MCF 10A (cell line): ENCODE measurements at regions not wholly inside any gene's neighbourhood (a gene's known extent, or its start where the extent isn't known, plus 50 kb on each side); places are given as distances from the start of the nearest gene placed in this dataset.
A peak's percentile ranks its signal among the peaks of the same experiment; 100 is the strongest.

Experiments
- BruUV-seq: library from RNA; stranded (reverse); fragments of 400-500 nt; replicated peaks from 2 replicates; lab custom pipeline; 2021; lab: Mats Ljungman, UMichigan
- CTCF ChIA-PET: fragments of 300-600 bp; sonication (Branson Sonifier 250); formaldehyde crosslinking; extraction: SDS; loops from one replicate; lab custom pipeline; 2021; ENCODE audit warnings: antibody characterized with exemption, inconsistent platforms; lab: Yijun Ruan, JAX
- POLR2A ChIA-PET: fragments of 300-600, 350-650 bp; sonication (Branson Sonifier 250); formaldehyde crosslinking; extraction: SDS; loops from one replicate; lab custom pipeline; 2020; ENCODE audit warnings: antibody characterized with exemption, inconsistent platforms; lab: Yijun Ruan, JAX
- DNase-seq: peaks from one replicate; pipeline ENCODE4 v3.0.0-alpha.2; 2018; ENCODE audit not compliant: unreplicated experiment
- H3K27ac Mint-ChIP-seq: one replicate; pipeline ENCODE4 v1.8.0; 2022; ENCODE audit warnings: mild to moderate bottlenecking, low read depth, mixed read lengths; ENCODE audit not compliant: unreplicated experiment
- H3K27me3 Mint-ChIP-seq: one replicate; pipeline ENCODE4 v1.8.0; 2022; ENCODE audit warnings: mixed read lengths; ENCODE audit not compliant: insufficient read depth, unreplicated experiment
- H3K36me3 Mint-ChIP-seq: one replicate; pipeline ENCODE4 v1.8.0; 2022; ENCODE audit warnings: mild to moderate bottlenecking, moderate library complexity, mixed read lengths; ENCODE audit not compliant: insufficient read depth, unreplicated experiment
- H3K4me1 Mint-ChIP-seq: one replicate; pipeline ENCODE4 v1.8.0; 2022; ENCODE audit warnings: mixed read lengths; ENCODE audit not compliant: insufficient read depth, unreplicated experiment
- H3K4me3 Mint-ChIP-seq: one replicate; pipeline ENCODE4 v1.8.0; 2022; ENCODE audit warnings: mild to moderate bottlenecking, moderate library complexity, mixed read lengths; ENCODE audit not compliant: unreplicated experiment
- H3K9me3 Mint-ChIP-seq: one replicate; pipeline ENCODE4 v1.8.0; 2022; ENCODE audit warnings: mixed read lengths; ENCODE audit not compliant: unreplicated experiment
- intact Hi-C: fragments of 100-400 bp; cut with micrococcal nuclease; formaldehyde crosslinking; loops from 2 replicates; pipeline ENCODE4 v1.14.1; 2022
- TF ChIP-seq, protein P1 (sequence below): fragments of 200-600 bp; IDR thresholded peaks from one replicate; pipeline ENCODE4 v1.8.0; 2022; ENCODE audit warnings: antibody characterized with exemption, mild to moderate bottlenecking; ENCODE audit not compliant: unreplicated experiment

- intact Hi-C loops = no loop called here
- POLR2A ChIA-PET = interaction anchor here (0.6 kb wide), 1 partner anchor 750 kb away, joined by 3 read pairs; no protein-coding TSS in a partner anchor
Observed at GRCh38 chr3:43971486-43971885, 270.2 kb upstream of the TOPAZ1 start.

GRCh38 chr3:43978708-43979107 lies 263.0 kb upstream of the TOPAZ1 start:
- Mint-ChIP-seq H3K4me3 (no peak overlapping the region), H3K4me1 (no peaks in the 10 kb centered on the region), H3K36me3 (no peaks in the 10 kb centered on the region), H3K27me3 (no peaks in the 10 kb centered on the region), H3K9me3 (no peaks in the 10 kb centered on the region), H3K27ac (no peak overlapping the region)
- TF ChIP-seq, protein P1, sequence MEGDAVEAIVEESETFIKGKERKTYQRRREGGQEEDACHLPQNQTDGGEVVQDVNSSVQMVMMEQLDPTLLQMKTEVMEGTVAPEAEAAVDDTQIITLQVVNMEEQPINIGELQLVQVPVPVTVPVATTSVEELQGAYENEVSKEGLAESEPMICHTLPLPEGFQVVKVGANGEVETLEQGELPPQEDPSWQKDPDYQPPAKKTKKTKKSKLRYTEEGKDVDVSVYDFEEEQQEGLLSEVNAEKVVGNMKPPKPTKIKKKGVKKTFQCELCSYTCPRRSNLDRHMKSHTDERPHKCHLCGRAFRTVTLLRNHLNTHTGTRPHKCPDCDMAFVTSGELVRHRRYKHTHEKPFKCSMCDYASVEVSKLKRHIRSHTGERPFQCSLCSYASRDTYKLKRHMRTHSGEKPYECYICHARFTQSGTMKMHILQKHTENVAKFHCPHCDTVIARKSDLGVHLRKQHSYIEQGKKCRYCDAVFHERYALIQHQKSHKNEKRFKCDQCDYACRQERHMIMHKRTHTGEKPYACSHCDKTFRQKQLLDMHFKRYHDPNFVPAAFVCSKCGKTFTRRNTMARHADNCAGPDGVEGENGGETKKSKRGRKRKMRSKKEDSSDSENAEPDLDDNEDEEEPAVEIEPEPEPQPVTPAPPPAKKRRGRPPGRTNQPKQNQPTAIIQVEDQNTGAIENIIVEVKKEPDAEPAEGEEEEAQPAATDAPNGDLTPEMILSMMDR = no peak
- ChIA-PET POLR2A (interaction anchor here (0.9 kb wide), 1 partner anchor 257 kb away, joined by 3 read pairs; no protein-coding TSS in a partner anchor), CTCF (no interaction called here)
- no TSS peak for BruUV-seq
- DNase-seq = no peak
- intact Hi-C loops = no loop called here

More at GRCh38 chr3:43971486-43971885, 270.2 kb upstream of the TOPAZ1 start:
- Mint-ChIP-seq H3K9me3 (no peaks in the 10 kb centered on the region), H3K36me3 (no peaks in the 10 kb centered on the region), H3K4me3 (no peak overlapping the region), H3K27me3 (peaks cover 2% of the 10 kb centered on the region), H3K4me1 (no peaks in the 10 kb centered on the region), H3K27ac (no peak overlapping the region)
- BruUV-seq = no TSS peak
- CTCF ChIA-PET = no interaction called here
- no peak for DNase-seq
- TF ChIP-seq, protein P1 = no peak

- TF ChIP-seq, protein P1 = no peak
- no TSS peak for BruUV-seq
- intact Hi-C loops = no loop called here
- Mint-ChIP-seq H3K27me3 (no peaks in the 10 kb centered on the region), H3K9me3 (no peaks in the 10 kb centered on the region), H3K4me1 (no peaks in the 10 kb centered on the region), H3K36me3 (no peaks in the 10 kb centered on the region), H3K4me3 (no peak overlapping the region), H3K27ac (no peak overlapping the region)
- ChIA-PET POLR2A (no interaction called here), CTCF (interaction anchor here (0.6 kb wide), 1 partner anchor 17 kb away, joined by 4 read pairs; no protein-coding TSS in a partner anchor)
- no peak for DNase-seq
Observed at GRCh38 chr3:43979645-43980044, 262.0 kb upstream of the TOPAZ1 start.

DNA sequence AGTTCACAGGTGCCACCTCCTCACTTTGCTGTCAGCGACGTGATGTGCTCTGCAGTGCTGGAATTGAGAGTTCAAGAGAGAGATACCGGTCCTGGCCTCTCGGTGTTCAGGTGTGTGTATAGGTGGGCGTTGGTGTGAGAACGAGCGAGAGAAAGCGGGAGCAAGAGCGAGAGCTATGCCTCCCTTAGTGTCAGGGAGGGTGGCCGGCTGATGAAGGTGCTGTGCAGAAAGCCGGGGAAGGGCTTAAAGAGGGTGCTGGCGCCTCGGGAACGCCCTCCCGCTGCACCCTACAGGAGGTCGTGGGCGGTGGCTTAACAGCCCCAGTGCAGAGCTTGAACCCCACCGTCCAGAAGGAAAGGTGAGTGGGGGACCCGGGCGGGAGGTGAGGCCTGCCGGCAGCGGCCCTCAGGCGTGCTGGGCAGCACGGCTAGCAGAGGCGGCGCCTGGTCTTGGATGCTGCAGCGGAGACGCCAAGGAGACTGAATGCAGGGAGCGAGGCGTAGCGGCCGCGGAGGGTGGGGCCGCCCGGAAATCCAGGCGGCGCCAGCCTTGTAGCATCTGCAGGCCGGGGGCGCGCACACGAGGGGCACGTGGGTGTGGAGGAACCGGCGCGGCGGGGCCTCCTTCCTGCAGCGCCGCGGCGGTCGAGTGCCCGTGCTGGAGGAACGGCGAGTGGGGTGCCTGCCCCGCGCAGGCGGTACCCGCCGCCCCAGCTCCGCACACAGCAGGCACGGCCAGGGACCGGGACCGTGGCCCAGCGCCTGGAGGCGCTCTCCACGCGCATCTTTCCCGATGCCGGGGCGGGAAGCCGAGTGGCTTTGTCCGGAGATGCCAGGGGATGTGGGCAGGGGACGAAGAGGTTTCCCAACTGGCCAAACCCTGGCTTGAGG lies 246.8 kb upstream of the TOPAZ1 start:
- POLR2A ChIA-PET = no interaction called here
- peak; percentile 44 for DNase-seq
- peak overlapping the region; percentile 75 for H3K4me3 Mint-ChIP-seq
- intact Hi-C loops = loop anchor here (5.0 to 10.0 kb wide), 3 partner anchors 138 to 453 kb away; no protein-coding TSS in a partner anchor
- peaks cover 55% of the 10 kb centered on the region for H3K27me3 Mint-ChIP-seq
- H3K27ac Mint-ChIP-seq = no peak overlapping the region
- H3K9me3 Mint-ChIP-seq = peaks cover 10% of the 10 kb centered on the region
- TF ChIP-seq, protein P1 = no peak
- BruUV-seq = no TSS peak
- peaks cover 19% of the 10 kb centered on the region for H3K4me1 Mint-ChIP-seq
- CTCF ChIA-PET = interaction anchor here (0.7 to 1.5 kb wide), 2 partner anchors 211 to 229 kb away, joined by 3 to 6 read pairs; no protein-coding TSS in a partner anchor
- H3K36me3 Mint-ChIP-seq = no peaks in the 10 kb centered on the region
